ENCODE measurements at regions not wholly inside any gene's neighbourhood (a gene's known extent, or its start where the extent isn't known, plus 50 kb on each side); places are given as distances from the start of the nearest gene placed in this dataset.
"Not testable (repeated sequence)": the region's sequence is repeated elsewhere in the genome, so short reads cannot be mapped to it uniquely, and the experiment has no call there.

DNA sequence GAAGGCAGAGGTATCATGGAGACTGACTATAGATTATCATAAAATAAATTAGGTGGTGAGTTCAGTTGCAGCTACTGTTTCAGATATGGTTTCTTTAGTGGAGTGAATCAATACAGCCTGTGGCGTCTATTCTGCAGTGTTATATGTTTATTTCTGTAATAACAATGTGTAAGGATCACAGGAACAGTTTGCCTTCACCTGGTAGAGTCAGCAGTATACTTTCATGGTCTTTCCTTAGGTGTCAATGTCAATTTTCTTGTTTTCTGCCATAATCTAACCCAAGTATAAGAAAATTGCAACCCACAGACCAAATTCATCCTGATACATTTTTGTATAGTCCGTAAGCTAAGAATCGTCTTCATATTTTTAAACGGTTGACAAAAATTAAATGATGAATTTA is 140.4 kb upstream of the ATF7IP start:
- peaks cover 0 to 3% (median 0%) of the 10 kb centered on the region in 4 donors for H3K9me3 ChIP-seq
- H3K27ac ChIP-seq: no peak overlapping the region
- H3K36me3 ChIP-seq: no peaks in the 10 kb centered on the region
- H3K27me3 ChIP-seq: no peaks in the 10 kb centered on the region
- no peaks in the 10 kb centered on the region for H3K4me1 ChIP-seq
- no peak overlapping the region for H3K4me3 ChIP-seq
- DNase-seq: no peak
- no peak for TF ChIP-seq POLR2A (IDR thresholded peaks at IDR 0.05)
- TF ChIP-seq, protein P1, sequence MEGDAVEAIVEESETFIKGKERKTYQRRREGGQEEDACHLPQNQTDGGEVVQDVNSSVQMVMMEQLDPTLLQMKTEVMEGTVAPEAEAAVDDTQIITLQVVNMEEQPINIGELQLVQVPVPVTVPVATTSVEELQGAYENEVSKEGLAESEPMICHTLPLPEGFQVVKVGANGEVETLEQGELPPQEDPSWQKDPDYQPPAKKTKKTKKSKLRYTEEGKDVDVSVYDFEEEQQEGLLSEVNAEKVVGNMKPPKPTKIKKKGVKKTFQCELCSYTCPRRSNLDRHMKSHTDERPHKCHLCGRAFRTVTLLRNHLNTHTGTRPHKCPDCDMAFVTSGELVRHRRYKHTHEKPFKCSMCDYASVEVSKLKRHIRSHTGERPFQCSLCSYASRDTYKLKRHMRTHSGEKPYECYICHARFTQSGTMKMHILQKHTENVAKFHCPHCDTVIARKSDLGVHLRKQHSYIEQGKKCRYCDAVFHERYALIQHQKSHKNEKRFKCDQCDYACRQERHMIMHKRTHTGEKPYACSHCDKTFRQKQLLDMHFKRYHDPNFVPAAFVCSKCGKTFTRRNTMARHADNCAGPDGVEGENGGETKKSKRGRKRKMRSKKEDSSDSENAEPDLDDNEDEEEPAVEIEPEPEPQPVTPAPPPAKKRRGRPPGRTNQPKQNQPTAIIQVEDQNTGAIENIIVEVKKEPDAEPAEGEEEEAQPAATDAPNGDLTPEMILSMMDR (IDR thresholded peaks at IDR 0.05): no peak

DNA sequence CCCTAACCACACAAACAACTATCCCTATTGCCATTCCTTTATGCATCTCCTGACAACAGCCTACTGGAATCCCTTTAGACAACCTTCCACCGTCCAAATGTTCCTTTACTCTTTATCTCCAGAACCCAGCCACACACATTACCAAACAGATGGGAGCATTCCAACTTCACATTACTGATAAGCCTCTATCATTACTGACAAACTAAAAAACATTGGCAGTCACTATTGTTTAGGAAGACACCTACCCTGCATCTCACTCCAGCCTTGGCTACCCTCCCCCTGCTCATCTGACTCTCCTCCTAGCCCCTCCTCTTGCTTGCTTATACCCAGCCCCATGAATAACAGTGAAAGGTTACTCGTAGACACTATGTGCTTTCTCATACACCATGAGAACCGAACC is 130.3 kb upstream of the ATF7IP start:
- not testable (repeated sequence) for DNase-seq, H3K27me3 ChIP-seq, H3K27ac ChIP-seq, H3K9me3 ChIP-seq, H3K36me3 ChIP-seq, H3K4me1 ChIP-seq, H3K4me3 ChIP-seq

GRCh38 chr12:14236641-14237040 is 128.8 kb upstream of the ATF7IP start:
- not testable (repeated sequence) for H3K27me3 ChIP-seq, H3K4me3 ChIP-seq, H3K9me3 ChIP-seq, H3K36me3 ChIP-seq, DNase-seq, H3K27ac ChIP-seq
- peaks cover 0 to 14% (median 0%) of the 10 kb centered on the region in 4 donors for H3K4me1 ChIP-seq

DNA sequence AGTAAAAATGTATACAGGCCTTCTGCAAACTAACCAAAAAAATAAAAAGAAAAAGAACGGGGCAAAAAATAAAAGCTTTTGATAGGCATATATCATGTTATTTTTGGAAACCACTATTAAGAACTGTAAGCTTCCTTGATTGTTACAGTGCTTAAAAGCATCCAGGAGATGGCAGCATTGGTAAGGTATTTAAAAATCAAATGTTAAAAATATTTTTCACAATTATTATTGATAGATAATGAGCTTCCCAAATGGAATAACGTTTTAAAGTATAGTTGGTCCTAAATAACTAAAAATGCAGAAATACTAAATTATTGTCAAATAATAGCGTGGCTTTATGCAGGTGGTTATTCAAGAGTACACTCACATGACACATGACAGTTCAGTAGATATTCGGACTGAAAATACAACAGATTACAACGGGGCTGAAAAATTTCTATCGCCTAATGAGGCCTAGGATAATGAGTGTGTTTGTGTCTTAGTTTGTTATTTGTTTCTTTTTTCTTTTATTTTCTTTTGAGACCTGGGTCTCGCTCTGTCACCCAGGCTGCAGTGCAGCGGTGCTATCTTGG is 127.2 kb upstream of the ATF7IP start:
- no peaks in the 10 kb centered on the region for H3K27me3 ChIP-seq
- peaks cover 0 to 12% (median 0%) of the 10 kb centered on the region in 4 donors for H3K9me3 ChIP-seq
- no peak overlapping the region for H3K27ac ChIP-seq
- H3K4me3 ChIP-seq: no peak overlapping the region
- DNase-seq: no peak
- TF ChIP-seq, protein P1 (IDR thresholded peaks at IDR 0.05): peak; percentile 29 to 78 (median 70)
- TF ChIP-seq POLR2A (IDR thresholded peaks at IDR 0.05): no peak
- no peaks in the 10 kb centered on the region for H3K36me3 ChIP-seq
- peaks cover 0 to 14% (median 0%) of the 10 kb centered on the region in 4 donors for H3K4me1 ChIP-seq

DNA sequence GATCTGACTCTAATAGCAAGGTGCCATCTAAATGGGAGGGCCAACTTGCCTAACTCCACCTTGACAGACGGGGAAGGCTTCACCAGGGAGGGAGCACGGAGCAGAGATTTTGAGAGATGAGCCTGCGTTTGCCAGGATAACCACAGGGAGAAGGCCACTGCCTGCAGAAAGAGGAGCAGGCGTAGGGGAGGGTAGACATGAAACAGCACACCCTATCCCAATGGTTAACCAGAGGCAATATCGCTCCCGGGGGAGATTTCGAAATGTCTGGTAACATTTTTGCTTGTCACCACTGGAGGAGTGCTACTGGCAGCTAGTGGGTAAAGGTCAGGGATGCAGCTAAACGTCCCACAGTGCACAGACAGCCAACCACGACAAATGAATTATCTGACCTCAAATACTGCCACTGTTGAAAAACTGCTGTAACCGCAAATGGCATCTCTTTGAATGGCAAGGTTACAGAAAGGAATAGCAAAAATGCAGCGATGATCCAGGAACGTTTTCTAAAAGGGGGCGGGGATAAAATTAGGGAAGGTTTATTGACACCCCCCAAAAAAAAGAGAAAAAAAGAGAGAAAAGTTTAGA is 126.0 kb upstream of the ATF7IP start:
- DNase-seq: peak in 2 of 3 donors; percentile 54 to 61
- no peaks in the 10 kb centered on the region for H3K27me3 ChIP-seq

DNA sequence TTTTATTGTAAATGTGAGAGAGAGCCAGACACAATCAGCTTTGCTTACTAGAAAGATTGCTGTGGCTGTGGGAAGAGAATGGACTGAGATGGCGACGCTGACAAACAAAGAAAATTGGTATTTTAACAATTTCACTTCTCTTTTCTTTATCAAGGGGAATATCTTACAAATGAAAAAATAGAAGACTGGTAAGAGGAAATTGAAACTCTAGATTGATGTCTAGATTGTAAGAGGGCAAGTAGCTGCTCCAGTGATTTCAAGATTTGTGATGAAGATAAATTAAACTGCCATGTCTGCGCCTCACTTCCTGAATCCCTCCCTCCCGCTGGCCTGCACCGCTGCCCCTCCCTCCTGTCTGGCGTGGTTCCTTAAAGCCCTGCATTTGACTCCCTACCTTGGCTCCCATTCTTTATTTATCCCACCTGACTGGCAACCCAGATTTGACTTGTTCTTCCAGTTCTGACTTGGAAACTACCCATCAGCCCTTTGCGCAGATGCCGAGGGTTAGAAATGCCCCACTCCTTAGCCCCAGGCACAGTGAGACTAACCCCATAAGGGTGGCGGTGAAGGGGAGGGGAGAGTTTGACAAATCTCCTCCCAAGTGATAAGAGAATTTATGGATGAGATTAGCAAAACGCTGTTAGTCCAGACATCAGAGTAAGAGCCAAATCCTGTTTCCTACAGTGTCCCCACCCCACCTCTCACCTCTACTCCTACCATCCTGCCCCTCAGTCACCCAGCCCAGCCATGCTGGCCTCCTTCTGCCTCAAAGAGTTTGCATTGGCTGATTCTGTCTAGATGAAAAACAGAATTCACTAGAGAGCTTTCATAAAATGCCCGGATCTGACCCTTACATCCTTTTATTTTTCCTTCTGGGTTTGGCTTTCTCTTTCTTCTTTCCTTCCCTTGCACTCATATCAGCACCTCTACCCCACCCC is 125.3 kb upstream of the ATF7IP start:
- Histone ChIP-seq H3K27me3 (no peaks in the 10 kb centered on the region), H3K4me1 (peaks cover 0 to 14% (median 0%) of the 10 kb centered on the region in 4 donors), H3K4me3 (peak overlapping the region in 2 of 4 donors; percentile 3 to 4), H3K27ac (peak overlapping the region in 3 of 4 donors; percentile 15 to 76 (median 56)), H3K9me3 (peaks cover 0 to 18% (median 2%) of the 10 kb centered on the region in 4 donors), H3K36me3 (no peaks in the 10 kb centered on the region)
- DNase-seq: peak in 2 of 3 donors; percentile 61 to 67
- TF ChIP-seq POLR2A (IDR thresholded peaks at IDR 0.05): no peak
- TF ChIP-seq, protein P1 (IDR thresholded peaks at IDR 0.05): no peak

More for the DNA sequence above, 126.0 kb upstream of the ATF7IP start:
- H3K4me3 ChIP-seq: peak overlapping the region in 2 of 4 donors; percentile 3 to 4
- H3K36me3 ChIP-seq: no peaks in the 10 kb centered on the region
- H3K4me1 ChIP-seq: peaks cover 0 to 14% (median 0%) of the 10 kb centered on the region in 4 donors
- TF ChIP-seq POLR2A (IDR thresholded peaks at IDR 0.05): no peak
- TF ChIP-seq, protein P1 (IDR thresholded peaks at IDR 0.05): peak in 4 of 6 experiments; percentile 11 to 27 (median 12)
- peak overlapping the region in 2 of 4 donors; percentile 56 to 76 for H3K27ac ChIP-seq
- H3K9me3 ChIP-seq: peaks cover 0 to 18% (median 2%) of the 10 kb centered on the region in 4 donors

Data from Peyer's patch (tissue), 4 donors.